Anterior cingulate cortex (tissue), 58 donors: ENCODE measurements at regions not wholly inside any gene's neighbourhood (a gene's known extent, or its start where the extent isn't known, plus 50 kb on each side); places are given as distances from the start of the nearest gene placed in this dataset.

Experiments used
- DNase-seq, 58 donors: peaks; one replicate each; lab custom pipeline; 2025; lab: John Stamatoyannopoulos, UW

DNA sequence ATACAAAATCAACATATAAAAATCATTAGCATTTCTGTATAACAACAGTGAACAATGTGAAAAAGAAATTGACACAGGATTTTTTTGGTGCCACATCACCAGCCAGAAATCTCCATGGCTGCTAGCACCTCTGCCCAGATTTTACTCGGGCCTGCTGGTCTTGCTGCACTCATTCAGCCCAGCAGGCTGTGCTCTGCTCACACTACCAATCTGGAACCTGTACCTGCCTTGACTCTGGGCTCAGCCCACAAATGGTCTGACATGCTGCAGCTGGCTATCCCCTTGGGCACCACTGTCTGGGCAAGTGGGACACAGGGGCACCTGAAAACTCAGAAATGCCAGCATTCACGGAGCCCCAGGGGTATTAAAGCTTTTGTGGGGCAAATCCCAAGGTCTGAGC lies 392.5 kb upstream of the NRXN1 start:
- no peak for DNase-seq

DNA sequence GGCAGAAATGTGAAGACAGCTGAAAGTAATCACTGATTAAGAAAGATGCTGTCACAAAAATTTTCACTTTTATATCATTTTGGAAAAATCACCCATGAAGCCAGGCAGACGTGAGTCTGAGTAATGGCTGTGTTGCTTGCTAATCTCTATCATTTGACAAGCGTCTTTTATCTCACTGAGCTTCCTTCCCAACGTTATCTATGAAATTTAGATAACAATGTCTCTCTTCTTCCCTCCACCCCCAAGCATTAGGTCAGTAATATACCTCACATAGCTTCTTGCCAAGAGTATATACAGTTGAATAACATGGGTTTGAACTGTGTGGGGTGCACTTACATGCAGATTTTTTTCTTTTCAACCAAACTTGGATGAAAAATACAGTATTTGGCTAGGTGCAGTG lies 388.6 kb upstream of the NRXN1 start:
- DNase-seq, result no peak

DNA sequence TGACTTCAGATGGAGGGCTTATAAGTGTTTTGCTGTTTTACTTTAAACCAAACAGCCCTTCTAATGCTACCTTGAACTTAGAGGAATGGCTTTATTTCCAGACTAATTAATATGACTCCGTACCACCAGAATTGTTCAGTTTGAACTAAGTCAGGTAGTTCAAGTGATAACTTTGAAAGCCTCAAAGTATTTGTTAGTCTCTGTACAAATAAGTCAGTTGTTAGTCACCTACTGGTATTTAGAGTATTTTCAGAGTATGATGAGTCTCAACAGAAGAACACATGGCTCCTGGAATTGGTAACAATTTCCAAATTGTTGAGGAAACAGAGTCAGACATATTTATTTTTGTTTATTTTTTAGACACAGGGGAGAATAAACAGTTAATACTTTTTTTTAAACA lies 381.8 kb upstream of the NRXN1 start:
- no peak for DNase-seq

DNA sequence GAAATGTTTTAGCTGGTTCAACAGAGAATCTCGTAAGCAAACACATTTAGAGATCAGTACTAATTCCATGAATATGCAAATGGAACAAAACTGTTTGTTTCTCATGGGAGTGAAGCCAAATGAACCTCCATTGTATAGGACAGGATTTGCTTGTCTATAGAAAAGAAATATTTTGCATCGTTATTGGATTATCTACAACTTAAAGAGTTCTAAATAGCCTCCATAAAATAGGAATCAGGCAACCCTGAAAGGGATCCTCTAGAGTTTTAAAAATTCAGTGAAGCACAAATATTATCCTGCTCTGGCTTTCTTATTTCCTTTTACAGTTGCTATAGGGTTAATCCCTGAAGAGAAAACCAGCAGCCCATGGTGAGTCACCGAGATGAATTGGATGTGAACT lies 378.4 kb upstream of the NRXN1 start:
- DNase-seq, result no peak

DNA sequence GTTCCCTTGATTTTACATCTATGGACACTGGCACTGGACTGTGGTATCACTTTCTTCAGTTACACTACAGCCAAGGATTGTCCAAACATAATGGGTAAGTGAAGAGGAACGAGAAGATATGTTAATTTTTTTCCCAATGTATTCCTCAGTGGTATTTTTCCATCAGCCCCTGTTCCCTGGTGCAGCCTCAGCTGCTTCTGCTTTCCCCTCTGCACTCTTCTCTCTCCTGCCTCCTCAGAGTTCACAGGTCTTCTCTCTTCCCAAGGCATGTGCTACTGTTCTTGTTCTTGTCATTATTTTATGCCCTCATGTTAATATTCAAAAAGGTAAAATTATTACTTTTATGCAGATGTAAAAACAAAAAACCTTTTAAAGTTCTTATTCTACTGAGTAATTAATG lies 378.0 kb upstream of the NRXN1 start:
- no peak for DNase-seq

DNA sequence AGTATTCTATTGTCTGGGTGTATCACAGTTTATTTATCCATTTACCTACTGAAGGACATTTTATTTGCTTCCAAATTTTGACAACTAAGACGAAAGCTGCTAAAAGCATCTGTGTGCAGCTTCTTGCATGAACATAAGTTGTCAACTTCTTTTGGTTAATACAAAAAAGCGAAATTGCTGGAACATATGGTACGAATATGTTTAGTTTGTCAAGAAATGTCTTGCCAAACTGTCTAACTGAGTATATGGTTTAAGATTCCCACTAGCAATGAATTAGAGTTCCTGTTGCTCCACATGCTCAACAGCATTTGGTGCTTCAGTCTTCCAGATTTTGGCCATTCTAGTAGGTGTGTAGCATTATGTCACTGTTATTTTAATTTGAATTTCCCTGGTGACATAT lies 372.3 kb upstream of the NRXN1 start:
- peak in 1 of 58 donors; percentile 1 for DNase-seq

DNA sequence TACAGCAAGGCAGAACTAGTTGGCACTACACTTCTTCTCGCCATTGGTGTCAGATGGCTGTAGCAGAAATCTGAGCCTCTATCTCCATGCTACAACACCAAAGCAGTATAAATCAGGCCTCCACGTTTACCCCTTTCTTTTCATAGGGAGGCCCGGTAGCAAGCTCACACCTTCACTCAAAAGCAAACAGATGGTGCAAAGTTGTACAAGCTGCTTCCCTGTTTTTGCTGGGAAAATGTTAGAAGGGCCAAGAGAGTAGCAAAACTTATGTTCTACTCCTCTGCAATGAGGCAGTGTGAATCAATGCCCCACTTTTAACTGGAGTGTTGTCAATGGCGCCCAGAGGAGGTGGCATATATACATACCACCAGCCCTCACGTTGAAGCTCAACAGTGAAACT lies 369.6 kb upstream of the NRXN1 start:
- DNase-seq, result peak in 3 of 58 donors; percentile 1 to 22 (median 5)

DNA sequence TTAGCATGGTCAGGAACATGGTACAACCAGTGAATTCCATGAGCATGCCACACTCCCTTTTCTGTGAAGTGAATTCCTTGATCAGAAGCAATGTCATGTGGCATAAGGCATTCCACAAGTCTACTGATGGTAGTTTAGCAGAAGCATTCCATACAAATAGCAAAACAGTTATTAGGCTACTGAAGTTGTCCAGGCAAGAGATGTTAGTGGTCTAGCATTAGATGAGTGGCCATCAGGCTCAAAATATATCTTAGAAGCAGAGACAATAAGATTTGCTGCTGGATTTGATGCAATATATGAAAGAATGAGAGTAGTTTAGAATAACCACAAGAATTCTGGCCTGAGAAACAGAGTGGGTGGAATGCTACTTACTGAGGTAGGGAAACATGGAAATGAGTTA lies 355.3 kb upstream of the NRXN1 start:
- DNase-seq, result no peak

DNA sequence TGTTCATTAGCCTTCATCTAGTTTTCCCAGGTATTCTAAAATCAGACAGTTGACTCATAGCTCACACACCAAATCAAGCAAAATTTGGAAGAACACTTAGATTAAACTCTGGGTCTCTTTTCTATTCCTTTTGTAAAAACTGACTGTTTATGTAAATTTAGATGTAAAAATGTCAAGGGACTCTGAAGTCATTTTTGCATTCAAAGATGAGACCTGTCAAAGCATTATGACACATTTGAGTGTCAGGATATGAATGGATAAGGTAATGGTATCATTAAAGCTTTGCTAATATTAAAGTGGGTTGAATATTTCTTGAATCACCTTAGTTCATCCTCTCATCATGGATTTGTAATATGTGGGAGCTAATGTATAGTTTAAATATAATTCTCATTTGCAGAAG lies 348.1 kb upstream of the NRXN1 start:
- no peak for DNase-seq

DNA sequence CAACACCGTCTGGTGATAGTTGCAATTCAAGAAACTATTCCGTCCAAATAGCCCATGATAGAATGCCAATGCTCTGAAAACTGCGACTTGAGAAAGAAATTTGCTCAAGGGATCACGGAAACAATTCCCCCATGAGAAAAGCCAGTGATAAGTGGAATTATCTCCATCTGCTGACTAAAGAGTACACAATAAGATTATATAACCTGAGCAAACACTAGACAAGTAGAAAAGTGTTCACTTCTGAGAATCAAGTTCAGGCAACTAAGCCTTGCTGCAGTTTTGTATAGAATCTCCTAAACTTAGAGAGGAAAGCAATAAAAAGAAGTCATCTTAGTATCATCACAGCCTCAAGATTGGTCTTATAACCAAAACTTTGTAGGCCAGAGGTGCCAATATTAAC lies 336.3 kb upstream of the NRXN1 start:
- no peak for DNase-seq

DNA sequence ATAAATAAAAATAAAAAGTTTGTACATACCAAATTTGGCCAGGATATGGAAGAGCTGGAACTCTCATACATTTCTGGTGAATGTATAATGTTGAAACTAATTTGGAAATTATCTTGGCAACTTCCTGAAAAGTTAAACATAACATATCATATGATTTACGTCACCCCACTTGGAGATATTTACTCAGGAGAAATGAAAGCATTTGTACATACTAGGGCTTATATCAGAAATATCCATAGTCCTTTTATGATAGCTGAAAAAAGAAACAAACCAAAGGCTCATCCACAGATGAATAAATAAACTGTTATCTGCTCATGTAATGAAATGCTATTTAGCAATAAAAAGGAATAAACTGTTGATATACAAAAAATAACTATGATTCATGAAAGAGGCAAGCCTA lies 318.2 kb upstream of the NRXN1 start:
- no peak for DNase-seq

DNA sequence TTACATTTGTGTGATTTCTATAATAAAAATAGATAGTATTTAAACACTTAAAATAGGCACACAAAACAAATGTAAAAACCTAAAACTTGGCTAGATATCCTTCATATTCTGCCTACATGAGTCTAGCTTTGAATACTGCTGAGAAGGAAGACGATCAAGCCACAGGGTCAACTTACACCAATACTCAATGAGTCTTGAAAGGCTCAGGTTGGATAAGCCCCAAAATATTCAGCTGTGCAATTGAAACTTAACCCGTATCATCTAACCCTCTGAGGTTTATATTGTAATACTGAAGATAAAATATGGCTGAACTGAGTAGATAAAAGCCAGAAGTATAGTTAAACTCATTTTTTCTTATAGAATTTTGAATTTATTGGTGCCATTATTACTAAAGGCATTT lies 313.0 kb upstream of the NRXN1 start:
- no peak for DNase-seq

DNA sequence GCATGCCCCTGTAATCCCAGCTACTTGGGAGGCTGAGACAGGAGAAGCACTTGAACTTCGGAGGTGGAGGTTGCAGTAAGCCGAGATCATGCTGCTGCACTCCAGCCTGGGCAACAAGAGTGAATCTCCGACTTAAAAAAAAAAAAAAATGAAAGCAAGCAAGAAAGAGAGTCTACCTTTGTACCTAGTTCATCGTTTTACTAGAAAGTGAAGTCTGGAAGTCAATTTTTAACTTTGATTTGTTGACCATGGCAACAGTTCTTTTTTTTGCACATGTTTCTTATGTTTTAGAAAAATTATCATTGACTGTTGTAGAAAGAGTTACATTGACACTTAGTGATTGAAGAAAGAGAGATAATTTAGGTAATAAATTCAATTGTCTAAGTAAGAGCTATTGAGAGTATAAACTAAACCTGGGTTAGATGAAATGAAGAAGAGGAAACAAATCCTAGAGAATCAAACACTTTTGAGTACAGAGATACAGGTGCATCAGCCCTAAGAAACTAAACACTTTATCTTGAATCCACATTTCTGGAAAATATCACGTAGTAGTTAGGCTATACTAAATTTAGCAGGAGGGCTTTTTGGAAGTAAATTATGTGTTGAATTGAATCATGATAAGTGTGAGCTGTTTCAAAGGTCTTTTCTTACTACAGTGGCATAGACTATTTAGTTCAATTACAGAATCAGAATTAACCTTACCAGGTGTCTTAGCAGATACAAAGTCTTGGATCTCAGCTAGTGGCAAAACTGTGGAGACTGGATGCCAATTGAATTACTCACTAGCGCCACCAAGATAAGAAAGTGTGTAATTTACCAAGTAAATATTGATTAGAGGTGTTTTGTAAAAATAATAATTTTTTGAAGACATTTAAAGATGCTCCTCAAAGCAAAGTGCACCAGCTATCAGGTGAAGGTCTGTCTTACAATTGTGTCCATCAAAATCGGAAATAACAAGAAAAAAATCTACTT lies 303.4 kb upstream of the NRXN1 start:
- DNase-seq, result no peak

DNA sequence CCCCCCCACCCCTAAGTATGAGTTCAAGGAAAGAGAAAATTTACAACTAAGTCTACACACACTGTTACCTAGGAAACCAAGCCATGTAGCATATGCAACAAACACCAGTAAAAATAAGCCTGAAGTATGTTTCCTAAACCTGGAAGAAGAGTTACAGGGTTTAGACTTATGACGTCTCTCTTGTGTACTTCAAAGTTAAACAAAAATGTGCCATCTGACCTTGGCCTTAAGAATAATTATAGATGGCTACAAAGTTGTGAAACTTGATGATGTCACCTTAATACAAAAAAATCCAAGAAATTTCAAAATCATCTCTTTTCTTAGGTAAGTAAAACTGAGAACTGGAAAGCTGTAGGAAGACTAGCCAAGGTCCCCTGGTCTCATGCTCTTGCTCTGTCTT lies 297.6 kb upstream of the NRXN1 start:
- peak in 1 of 58 donors; percentile 24 for DNase-seq

DNA sequence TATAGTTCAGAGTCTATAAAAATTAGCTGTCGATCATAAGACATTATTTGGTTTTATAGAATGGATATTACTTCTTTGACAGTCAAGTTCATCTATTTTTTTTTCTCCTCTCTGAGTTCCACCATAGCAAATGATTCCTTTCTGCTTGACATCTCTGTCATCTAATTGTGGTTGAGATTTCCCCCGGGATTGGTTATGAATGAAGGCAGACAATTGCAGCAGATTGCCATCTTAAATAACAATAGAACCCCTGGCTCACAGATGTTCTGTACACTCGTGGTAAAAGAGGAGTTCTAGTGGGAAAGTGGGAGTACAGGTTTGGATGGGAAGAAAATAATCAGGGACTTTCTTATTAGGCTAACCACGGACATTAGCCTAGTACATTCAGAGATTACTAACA lies 292.1 kb upstream of the NRXN1 start:
- no peak for DNase-seq

DNA sequence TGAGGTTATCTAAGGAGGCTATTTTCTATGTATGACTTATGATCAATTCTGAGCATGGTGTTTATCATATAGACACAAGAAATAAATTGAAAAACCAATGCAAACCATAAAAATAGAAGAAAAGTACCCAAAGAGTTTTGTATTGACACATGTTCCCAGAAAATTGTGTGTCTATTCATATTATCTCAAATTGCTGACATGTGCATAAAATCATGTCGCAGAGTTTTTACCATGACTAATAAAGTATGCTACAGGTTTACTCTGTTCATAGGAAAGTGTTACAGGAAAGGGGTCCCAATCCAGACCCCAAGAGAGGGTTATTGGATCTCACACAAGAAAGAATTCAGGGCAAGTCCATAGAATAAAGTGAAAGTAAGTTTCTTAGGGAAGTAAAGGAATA lies 290.7 kb upstream of the NRXN1 start:
- no peak for DNase-seq

DNA sequence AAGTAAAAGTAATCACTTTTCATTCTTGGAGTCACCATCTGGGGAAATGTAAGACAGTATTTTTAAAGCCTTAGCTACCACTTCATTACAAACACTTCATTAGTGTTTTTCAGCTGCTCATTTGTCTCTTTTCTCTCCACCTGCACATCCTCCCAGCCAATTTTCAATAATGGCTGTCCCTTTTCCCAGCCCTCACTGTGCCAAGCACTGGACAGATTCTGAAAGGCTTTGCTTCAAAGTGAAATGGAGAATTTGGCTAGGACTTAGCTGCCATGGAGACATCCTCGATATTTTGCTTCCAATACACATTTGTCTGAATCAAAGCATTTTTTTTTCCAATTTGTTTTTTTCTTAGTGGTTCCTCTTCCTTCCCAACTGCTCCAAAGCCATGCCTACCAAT lies 272.4 kb upstream of the NRXN1 start:
- DNase-seq, result peak in 43 of 58 donors; percentile 2 to 81 (median 26)

DNA sequence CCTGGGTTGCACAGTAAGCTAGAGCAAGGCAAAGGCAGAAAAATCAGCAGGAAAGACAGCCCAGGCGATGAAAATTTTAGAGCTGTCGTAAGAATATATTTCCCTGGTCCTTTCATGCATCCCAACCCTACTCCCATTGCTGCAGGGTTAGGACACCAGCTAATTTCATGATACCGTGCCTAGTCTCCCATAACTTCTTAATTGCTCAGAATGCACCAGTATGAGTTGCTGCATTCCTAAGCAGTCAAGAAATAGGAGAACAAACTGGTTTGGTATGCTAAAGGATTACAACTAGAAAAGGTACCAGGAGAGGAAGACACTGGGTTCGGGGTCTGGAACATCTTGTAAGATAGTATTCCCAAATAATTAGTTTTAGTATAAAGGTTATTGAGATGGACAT lies 269.4 kb upstream of the NRXN1 start:
- DNase-seq, result no peak

DNA sequence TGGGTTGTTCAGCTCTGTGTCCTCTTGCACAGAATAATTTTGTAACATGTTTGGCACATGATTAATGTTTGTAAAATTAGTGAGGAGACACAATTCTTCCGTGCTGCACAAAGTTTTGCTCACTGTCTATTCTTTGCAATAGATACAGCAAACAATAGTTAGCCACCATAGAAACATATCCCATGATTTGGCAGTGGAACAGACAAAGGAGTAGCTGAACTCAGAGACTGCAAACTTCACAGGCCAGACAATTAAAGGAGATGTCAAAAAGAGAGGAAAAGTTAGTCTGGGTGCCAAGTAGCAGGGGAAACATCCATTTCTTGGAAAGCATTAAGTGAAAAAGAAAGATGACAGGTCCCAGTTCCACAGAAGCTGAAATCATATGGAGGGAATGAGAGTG lies 267.4 kb upstream of the NRXN1 start:
- DNase-seq, result no peak

DNA sequence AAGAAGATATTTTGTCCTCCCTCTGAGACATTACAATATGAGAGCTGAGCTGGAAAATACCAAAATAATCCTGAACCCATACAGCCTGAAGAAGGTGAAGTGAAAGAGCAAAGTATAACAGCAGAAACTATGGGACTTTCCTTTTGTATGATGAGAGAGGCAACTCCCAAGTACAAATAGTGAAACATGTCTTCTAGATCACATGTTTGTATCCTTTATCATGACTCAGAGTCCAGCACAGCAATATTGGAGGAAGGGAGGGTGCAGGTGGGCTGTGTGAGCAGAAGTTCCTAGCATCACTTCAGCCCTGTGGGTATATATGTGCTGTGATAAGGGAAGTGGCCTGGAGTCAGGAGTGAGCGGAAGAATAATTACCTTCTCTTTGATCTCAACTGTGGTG lies 265.6 kb upstream of the NRXN1 start:
- DNase-seq, result no peak

DNA sequence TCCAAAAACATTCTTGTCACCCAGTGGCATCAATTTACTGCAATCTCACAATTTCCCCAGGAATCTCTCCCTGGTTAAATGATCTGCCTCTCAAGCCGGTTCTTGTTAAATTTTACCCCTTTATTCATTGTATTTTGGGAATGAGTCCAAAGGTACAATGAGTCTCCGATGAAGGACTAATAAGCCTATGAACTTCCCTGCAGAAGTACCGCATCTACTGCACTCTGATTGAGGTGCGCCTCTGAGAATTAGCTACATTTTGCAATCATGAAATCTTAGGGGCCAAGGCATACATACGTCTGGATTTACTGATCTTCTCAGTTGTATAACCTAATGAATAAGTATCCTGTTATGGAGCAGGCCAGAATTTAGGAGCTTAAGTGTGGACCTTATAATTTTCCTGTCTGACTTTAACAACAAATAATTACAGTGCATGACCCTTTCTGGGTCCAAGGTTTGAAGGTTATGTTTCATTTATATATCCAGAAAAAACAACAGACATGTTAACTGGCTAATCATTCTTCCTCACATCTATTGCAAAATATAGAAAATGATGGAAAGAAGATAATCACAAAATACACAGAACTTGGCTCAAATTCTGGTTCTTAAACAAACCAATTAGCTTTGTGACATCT lies 261.8 kb upstream of the NRXN1 start:
- DNase-seq, result no peak
